ENCODE measurements at regions not wholly inside any gene's neighbourhood (a gene's known extent, or its start where the extent isn't known, plus 50 kb on each side); places are given as distances from the start of the nearest gene placed in this dataset.

- TF ChIP-seq CTCF (IDR thresholded peaks at IDR 0.05) (no peak), ZFX (IDR thresholded peaks at IDR 0.05; ENCODE audit: borderline replicate concordance) (no peak)
Observed at GRCh38 chr2:239462191-239462515, 61.3 kb upstream of the HDAC4 start.

Data from 22Rv1 (cell line).